ENCODE measurements at regions not wholly inside any gene's neighbourhood (a gene's known extent, or its start where the extent isn't known, plus 50 kb on each side); places are given as distances from the start of the nearest gene placed in this dataset.

GRCh38 chr18:44541159-44541558 lies 139.5 kb upstream of the SETBP1 start:
- Histone ChIP-seq H3K36me3 (ENCODE audit: insufficient read depth, low read length, poor library complexity, severe bottlenecking) (no peaks in the 10 kb centered on the region), H3K27me3 (replicated peaks; ENCODE audit: insufficient read depth, low read depth, low read length, poor library complexity) (no peaks in the 10 kb centered on the region), H3K27ac (ENCODE audit: low read depth, low read length, poor library complexity, severe bottlenecking) (no peak overlapping the region), H3K4me3 (ENCODE audit: low read depth, low read length, poor library complexity, severe bottlenecking) (no peak overlapping the region), H3K9me3 (ENCODE audit: low read depth, low read length, poor library complexity, severe bottlenecking) (no peaks in the 10 kb centered on the region), H3K4me1 (ENCODE audit: insufficient read depth, low read length, poor library complexity, severe bottlenecking) (no peaks in the 10 kb centered on the region)
- no peak for DNase-seq (ENCODE audit: low spot score)
- ChIA-PET CTCF (no interaction called here), POLR2A (ENCODE audit: low non-redundant PET) (no interaction called here)
- intact Hi-C loops (cut with micrococcal nuclease; ENCODE audit: unreplicated experiment): no loop called here
- BruUV-seq (replicated peaks): no TSS peak
- TF ChIP-seq CTCF (conservative IDR thresholded peaks at IDR 0.05; ENCODE audit: low read depth, low read length) (no peak), EZH2 (IDR thresholded peaks at IDR 0.05; ENCODE audit: borderline replicate concordance, low read depth, low read length, poor library complexity, severe bottlenecking) (no peak)

GRCh38 chr18:44541781-44542180 lies 138.9 kb upstream of the SETBP1 start:
- ChIA-PET CTCF (no interaction called here), POLR2A (ENCODE audit: low non-redundant PET) (no interaction called here)
- DNase-seq (ENCODE audit: low spot score): no peak
- TF ChIP-seq EZH2 (IDR thresholded peaks at IDR 0.05; ENCODE audit: borderline replicate concordance, low read depth, low read length, poor library complexity, severe bottlenecking) (no peak), CTCF (conservative IDR thresholded peaks at IDR 0.05; ENCODE audit: low read depth, low read length) (no peak)
- no peaks in the 10 kb centered on the region for H3K9me3 ChIP-seq (ENCODE audit: low read depth, low read length, poor library complexity, severe bottlenecking)
- BruUV-seq (replicated peaks): no TSS peak
- H3K27me3 ChIP-seq (replicated peaks; ENCODE audit: insufficient read depth, low read depth, low read length, poor library complexity): no peaks in the 10 kb centered on the region
- H3K36me3 ChIP-seq (ENCODE audit: insufficient read depth, low read length, poor library complexity, severe bottlenecking): no peaks in the 10 kb centered on the region
- H3K27ac ChIP-seq (ENCODE audit: low read depth, low read length, poor library complexity, severe bottlenecking): no peak overlapping the region
- intact Hi-C loops (cut with micrococcal nuclease; ENCODE audit: unreplicated experiment): no loop called here
- H3K4me1 ChIP-seq (ENCODE audit: insufficient read depth, low read length, poor library complexity, severe bottlenecking): no peaks in the 10 kb centered on the region
- no peak overlapping the region for H3K4me3 ChIP-seq (ENCODE audit: low read depth, low read length, poor library complexity, severe bottlenecking)

GRCh38 chr18:44543387-44543786 lies 137.3 kb upstream of the SETBP1 start:
- BruUV-seq (replicated peaks): no TSS peak
- CTCF ChIA-PET: no interaction called here
- H3K27me3 ChIP-seq (replicated peaks; ENCODE audit: insufficient read depth, low read depth, low read length, poor library complexity): no peaks in the 10 kb centered on the region
- no peaks in the 10 kb centered on the region for H3K4me1 ChIP-seq (ENCODE audit: insufficient read depth, low read length, poor library complexity, severe bottlenecking)
- TF ChIP-seq EZH2 (IDR thresholded peaks at IDR 0.05; ENCODE audit: borderline replicate concordance, low read depth, low read length, poor library complexity, severe bottlenecking): no peak
- no peak for TF ChIP-seq CTCF (conservative IDR thresholded peaks at IDR 0.05; ENCODE audit: low read depth, low read length)
- no peak for DNase-seq (ENCODE audit: low spot score)
- H3K27ac ChIP-seq (ENCODE audit: low read depth, low read length, poor library complexity, severe bottlenecking): no peak overlapping the region
- H3K9me3 ChIP-seq (ENCODE audit: low read depth, low read length, poor library complexity, severe bottlenecking): no peaks in the 10 kb centered on the region
- intact Hi-C loops (cut with micrococcal nuclease; ENCODE audit: unreplicated experiment): no loop called here
- no peaks in the 10 kb centered on the region for H3K36me3 ChIP-seq (ENCODE audit: insufficient read depth, low read length, poor library complexity, severe bottlenecking)
- H3K4me3 ChIP-seq (ENCODE audit: low read depth, low read length, poor library complexity, severe bottlenecking): no peak overlapping the region
- POLR2A ChIA-PET (ENCODE audit: low non-redundant PET): no interaction called here

All from A673 (cell line).